Skeletal muscle cell (primary cell): ENCODE measurements at regions not wholly inside any gene's neighbourhood (a gene's known extent, or its start where the extent isn't known, plus 50 kb on each side); places are given as distances from the start of the nearest gene placed in this dataset.

Experiments used
- DNase-seq: peaks from one replicate; pipeline ENCODE4 v3.0.0-alpha.2; 2010; ENCODE audit warnings: low read depth
- H3K4me3 ChIP-seq: 2 replicates; pipeline ENCODE4 v1.5.1; 2011; ENCODE audit warnings: low read depth, mild to moderate bottlenecking, control low read depth, low read length, moderate library complexity

DNA sequence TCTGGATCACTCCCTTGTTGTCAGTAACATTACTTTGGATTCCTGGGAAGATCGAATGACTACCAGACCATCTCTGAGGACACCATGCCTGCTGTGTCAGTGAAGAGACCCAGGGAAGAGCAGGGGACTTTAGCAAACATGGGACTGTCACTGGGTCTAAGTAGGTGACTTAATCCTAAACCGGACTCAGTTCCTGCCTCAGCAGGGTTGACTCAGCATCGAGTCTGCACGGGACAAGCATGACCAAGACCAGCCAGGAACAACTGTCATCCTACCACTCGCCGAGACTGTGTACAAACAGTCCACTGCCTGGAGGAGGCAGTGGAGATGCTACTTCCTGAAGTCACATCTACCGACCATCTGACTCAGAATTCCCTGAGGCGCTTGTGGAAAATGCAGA is 53.2 kb upstream of the RAB4A start:
- no peak for DNase-seq
- no peak overlapping the region for H3K4me3 ChIP-seq

- DNase-seq: no peak
- H3K4me3 ChIP-seq: no peak overlapping the region
These were observed 52.3 kb upstream of the RAB4A start for GRCh38 chr1:229218612-229219025.

DNA sequence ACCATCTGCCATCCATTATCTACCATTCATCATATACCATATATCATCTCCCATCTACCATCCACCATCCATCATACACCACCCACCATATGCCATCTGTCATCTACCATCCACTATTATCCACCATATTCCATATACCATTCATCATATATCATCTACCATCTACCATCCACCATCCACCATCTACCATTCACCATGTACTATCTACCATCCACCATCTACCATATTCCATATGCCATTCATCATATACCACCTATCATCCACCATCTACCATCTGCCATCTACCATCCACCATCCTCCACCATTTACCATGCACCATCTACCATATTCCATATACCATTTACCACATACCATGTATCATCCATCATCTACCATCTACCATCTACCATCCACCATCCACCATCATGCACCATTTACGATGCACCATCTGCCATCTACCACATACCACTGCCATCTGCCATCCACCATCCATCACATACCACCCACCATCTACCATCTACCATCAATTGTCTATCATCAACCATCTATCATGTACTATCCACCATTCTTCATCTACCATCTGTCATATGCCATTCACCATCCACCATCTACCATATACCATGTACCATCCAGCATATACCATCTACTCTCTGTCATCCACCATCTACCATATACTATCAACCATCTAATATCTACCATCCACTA is 50.6 kb upstream of the RAB4A start:
- DNase-seq: no peak
- no peak overlapping the region for H3K4me3 ChIP-seq

- no peak overlapping the region for H3K4me3 ChIP-seq
- no peak for DNase-seq
These were observed 49.5 kb upstream of the RAB4A start for GRCh38 chr1:229221106-229222019.
